SK-N-DZ (cell line): ENCODE measurements at regions not wholly inside any gene's neighbourhood (a gene's known extent, or its start where the extent isn't known, plus 50 kb on each side); places are given as distances from the start of the nearest gene placed in this dataset.

Experiments
- DNase-seq: peaks from one replicate; pipeline ENCODE4 v3.0.0-alpha.2; 2015; ENCODE audit warnings: low spot score

GRCh38 chr12:72082986-72083820 is 144.6 kb downstream of the TPH2 start:
- peak; percentile 28 for DNase-seq

DNA sequence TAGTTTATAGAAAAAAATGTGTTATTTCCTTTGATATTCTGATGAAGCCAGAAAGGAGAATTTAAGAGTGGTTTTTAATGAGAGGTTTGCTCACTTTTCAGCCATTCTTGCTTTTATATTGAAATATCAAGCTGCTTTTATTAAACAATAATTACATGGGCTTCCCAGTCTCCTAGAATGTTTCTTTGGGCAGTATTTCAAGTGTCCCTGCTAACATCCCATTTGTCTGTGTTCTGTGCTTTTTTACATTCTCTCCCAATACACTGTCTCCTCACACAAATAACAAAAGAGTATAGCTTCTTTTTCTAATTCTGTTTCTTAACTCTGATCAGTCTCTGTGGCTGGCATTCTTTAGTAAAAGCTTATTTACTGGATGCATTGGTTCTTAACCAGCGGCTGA is 145.4 kb downstream of the TPH2 start:
- DNase-seq, result no peak

- no peak for DNase-seq
These were observed 146.2 kb downstream of the TPH2 start for GRCh38 chr12:72084880-72085279.

GRCh38 chr12:72089678-72090077 is 151.0 kb downstream of the TPH2 start:
- no peak for DNase-seq

DNA sequence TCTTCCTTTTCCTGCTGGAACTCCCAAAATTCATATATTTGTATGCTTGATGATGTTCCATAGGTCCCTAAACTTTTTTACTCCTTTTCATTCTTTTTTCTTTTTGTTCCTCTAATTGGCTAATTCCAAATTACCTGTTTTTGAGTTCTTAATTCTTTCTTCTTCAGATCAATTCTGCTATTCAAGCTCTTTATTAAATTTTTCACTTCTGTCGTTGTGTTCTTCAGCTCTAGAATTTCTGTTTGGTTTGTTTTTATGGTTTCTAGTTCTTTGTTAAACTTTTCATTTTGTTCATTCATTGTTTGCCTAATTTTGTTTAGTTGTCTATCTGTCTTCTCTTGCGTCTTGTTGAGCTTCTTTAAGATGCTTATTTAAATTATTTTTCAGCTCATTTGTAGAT is 154.8 kb downstream of the TPH2 start:
- DNase-seq, result no peak

DNA sequence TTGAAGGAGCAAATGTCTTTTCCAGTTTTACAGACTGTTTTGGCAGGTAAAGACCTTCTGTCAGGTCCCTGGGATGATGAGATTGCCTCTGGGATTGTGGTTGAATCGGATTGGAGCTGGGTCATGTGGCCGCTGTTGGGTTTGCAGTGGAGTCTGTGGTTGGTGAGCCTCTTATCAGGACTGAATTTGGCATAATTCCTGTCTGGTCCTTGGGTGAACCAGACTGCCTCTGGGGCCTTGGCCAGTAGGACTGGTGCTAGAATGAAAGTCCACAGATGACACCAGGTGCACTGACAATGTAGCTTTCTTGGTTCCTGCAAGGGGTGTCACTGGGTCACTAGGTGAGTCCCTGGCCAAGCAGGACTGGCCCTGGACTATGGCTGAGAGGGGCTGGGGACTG is 155.3 kb downstream of the TPH2 start:
- no peak for DNase-seq

DNA sequence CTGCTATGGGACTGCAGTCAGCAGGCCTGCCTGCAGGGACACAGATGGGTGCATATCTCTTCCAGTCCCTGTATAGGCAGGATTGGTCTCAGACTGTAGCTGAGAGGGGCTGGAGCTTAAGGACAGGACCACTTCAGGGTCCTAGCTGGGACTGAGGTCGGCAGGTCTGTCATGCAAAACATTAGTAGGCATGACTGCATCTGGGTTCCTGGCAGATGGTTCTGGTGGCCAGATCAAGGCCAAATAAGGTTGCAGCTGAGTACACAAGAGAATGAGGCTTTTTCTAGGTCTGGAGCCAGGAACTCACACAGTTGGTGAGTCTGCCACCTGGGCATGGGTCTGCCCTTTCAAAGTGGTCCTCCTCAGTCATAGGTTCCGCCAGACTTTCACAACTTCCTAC is 155.8 kb downstream of the TPH2 start:
- DNase-seq, result no peak

GRCh38 chr12:72095025-72095424 is 156.4 kb downstream of the TPH2 start:
- no peak for DNase-seq

- no peak for DNase-seq
These were observed 160.0 kb downstream of the TPH2 start for GRCh38 chr12:72098622-72099021.

GRCh38 chr12:72100854-72101253 is 162.2 kb downstream of the TPH2 start:
- no peak for DNase-seq

DNA sequence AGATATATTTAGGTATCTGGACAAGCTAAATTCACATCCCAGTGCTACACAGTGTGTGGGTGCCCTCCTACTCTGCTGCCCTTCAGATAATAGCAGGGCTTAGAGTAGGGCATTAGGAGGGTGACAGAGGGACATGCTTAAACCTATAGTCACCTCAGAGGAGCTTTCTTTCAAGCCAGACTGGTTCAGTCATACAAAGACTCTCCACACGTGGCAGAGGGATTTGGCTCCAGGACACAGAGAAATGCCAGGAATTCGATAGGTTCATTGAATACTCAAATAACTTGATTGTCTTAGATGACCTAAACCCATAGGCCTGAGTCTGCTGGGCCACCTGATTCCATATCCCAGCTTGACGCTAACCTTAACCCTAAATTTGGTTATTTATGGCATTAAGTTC is 163.5 kb downstream of the TPH2 start:
- no peak for DNase-seq

GRCh38 chr12:72105849-72106248 is 166.3 kb upstream of the TRHDE start:
- DNase-seq, result peak; percentile 38

DNA sequence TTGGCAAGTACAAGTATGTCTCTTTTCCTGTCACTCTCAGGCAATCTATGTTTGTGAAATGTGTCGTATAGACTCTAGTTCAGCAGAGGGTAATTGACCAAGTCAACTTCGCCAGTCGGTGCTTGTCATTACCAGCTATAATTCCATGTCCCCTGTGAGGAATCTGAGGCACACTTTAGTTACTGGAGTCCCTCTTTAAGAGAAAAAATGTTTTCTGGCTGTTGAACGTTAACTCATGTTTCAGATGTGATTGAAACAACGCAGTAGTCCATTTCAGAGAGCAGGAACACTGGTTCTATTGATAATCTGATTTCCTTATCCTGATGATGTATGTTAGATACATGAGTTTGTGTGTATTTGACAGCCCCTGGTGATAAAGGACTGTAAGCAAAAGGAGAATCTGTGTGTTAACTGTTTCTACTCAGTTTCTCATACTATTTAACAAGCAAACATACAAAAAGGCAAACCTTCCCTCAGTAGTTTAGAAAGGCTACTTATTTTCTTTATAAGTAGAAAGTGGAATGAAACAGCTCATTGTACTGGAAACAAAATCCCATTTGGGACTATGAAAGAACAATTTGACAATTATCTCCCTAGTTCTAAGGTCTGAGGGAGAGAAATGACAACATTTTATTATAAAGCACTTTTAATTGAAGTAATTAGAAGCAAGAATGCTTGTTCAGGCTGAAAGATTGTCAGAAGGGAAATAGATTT is 161.1 kb upstream of the TRHDE start:
- DNase-seq, result peak; percentile 74

DNA sequence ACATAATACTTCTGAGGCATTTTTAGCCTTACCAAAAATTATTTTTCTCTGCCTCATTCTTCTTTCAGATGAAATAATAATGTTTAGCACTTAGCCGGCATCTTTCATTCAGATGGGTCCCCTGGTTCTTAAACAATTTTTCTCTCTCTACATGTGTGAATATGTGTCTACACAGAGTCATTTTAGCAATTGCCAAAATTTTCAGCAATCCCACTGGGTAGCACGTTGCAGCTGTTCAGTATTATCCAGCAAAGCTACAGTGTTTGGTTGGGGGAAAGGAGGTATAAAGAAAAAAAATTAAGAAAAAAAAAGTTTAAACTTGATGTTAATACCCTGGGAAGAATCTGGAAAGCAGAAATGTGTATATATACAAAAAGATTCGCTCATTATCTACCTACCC is 160.5 kb upstream of the TRHDE start:
- DNase-seq, result no peak

GRCh38 chr12:72133497-72134055 is 138.6 kb upstream of the TRHDE start:
- DNase-seq, result peak; percentile 14

- DNase-seq, result no peak
These were observed 137.7 kb upstream of the TRHDE start for GRCh38 chr12:72134246-72135020.

DNA sequence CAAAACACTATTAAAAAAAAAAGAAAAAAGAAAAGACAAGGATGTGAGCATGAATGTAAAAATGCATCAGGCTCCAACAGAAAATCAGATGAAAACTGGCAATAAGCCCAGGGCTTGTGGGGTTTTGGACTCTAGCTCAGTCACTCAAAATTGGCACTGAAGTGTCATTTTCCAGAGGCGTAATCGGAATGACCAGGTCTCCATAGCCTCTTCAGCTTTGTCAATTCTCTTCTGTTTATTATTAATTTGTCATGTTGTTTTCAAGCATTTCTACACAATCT is 137.2 kb upstream of the TRHDE start:
- no peak for DNase-seq

- DNase-seq, result no peak
These were observed 135.4 kb upstream of the TRHDE start for GRCh38 chr12:72136792-72137191.

DNA sequence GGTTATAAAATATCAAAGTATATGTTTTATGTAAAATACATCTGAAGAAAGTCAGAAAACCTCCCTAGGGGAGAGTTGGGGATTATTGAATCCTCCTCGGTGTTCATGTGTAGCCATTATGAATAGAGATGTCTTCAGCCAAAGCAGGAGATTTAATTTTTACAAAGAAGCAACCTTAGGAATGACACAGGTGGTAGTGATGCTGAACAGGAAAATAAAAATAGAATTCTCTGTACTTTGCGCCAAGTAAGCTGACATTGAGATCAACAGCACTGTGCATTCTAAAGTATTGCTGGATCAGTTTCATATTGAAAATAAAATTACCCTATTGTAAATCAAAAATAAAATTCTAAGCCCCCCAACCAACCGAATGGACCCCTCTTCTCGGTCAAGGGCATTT is 132.8 kb upstream of the TRHDE start:
- DNase-seq, result no peak

GRCh38 chr12:72141381-72141780 is 130.8 kb upstream of the TRHDE start:
- peak; percentile 12 for DNase-seq

DNA sequence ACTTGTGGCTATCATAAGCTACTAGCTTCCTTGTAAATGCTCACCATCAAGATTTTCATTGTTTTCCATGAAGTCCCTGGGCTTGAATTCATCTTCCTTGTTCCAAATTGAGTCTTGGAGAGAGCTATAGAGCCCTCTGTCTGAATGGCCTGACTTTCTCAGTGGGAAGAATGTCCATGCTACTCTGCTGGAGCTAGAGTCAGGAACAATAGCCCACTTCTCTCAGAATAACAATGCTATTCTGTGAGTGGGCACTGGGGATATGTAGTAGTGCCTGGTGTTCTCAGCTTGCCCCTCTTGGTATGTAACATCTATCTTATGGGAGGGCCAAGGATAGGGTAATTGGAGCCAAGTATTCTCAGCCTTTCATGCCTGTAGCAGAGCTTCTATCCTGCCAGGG is 127.6 kb upstream of the TRHDE start:
- DNase-seq, result no peak

DNA sequence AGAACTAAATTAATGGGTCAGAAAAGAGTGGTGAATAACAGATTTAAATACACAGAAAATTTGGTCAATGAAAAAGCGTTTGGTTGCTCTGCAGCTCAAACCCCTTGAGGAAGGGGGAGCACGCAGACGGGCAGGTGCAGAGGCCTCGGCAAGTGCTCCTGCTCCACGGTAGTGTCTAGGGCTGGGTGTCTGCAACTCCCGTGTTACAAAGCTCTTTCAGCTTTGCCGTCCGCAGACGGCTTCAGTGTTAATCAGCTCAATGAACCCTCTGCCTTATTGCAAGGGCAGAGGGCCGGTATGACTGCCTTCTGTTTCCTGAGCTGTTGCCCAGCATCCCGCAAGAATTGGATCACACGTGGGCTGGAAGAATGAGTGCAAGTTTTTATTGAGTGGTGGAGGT is 125.7 kb upstream of the TRHDE start:
- DNase-seq, result no peak
